ENCODE measurements at regions not wholly inside any gene's neighbourhood (a gene's known extent, or its start where the extent isn't known, plus 50 kb on each side); places are given as distances from the start of the nearest gene placed in this dataset.

GRCh38 chr12:131311764-131312163, 358.1 kb downstream of the ADGRD1 start:
- H2BK5ac ChIP-seq (ENCODE audit: low read depth, low read length): no peak overlapping the region
- no peak overlapping the region for H2BK120ac ChIP-seq (replicated peaks; ENCODE audit: low read depth, low read length)
- no peaks in the 10 kb centered on the region; a peak in 1 of 4 replicates for H3K9me3 ChIP-seq (ENCODE audit: insufficient read depth in 2 of 2, low read depth in 1 of 2, low read length in 1 of 2)
- H4K20me1 ChIP-seq (replicated peaks in 1 of 2; ENCODE audit: control insufficient read depth in 1 of 2, insufficient read depth in 2 of 2, low read length in 2 of 2): no peaks in the 10 kb centered on the region
- H3K27ac ChIP-seq (ENCODE audit: low read depth, low read length): no peak overlapping the region
- H4K91ac ChIP-seq (replicated peaks; ENCODE audit: insufficient read length, low read length): no peak overlapping the region
- no peak overlapping the region for H3K4me3 ChIP-seq (ENCODE audit: extremely low read depth in 1 of 4, insufficient read depth in 2 of 4, low read depth in 3 of 4, low read length in 4 of 4)
- H2BK15ac ChIP-seq (ENCODE audit: low read length): no peak overlapping the region
- no peak for TF ChIP-seq POU5F1 (IDR thresholded peaks at IDR 0.05; ENCODE audit: low read depth, low read length)
- TF ChIP-seq ASH2L (IDR thresholded peaks at IDR 0.05; ENCODE audit: low read length): no peak
- TF ChIP-seq, protein P1, sequence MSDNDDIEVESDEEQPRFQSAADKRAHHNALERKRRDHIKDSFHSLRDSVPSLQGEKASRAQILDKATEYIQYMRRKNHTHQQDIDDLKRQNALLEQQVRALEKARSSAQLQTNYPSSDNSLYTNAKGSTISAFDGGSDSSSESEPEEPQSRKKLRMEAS (IDR thresholded peaks at IDR 0.05): no peak
- TF ChIP-seq CBX8 (IDR thresholded peaks at IDR 0.05; ENCODE audit: borderline replicate concordance, low read depth, low read length): no peak
- TF ChIP-seq MAFK (IDR thresholded peaks at IDR 0.05; ENCODE audit: low read depth, low read length): no peak
- TF ChIP-seq SUZ12 (IDR thresholded peaks at IDR 0.05; ENCODE audit: low read length): no peak
- TF ChIP-seq FOSL1 (IDR thresholded peaks at IDR 0.05; ENCODE audit: insufficient read depth, low read depth, low read length): no peak
- no peak for TF ChIP-seq SP4 (IDR thresholded peaks at IDR 0.05; ENCODE audit: low read length)
- no peak for TF ChIP-seq RFX5 (IDR thresholded peaks at IDR 0.05; ENCODE audit: borderline replicate concordance, low read depth, low read length)
- no peak for TF ChIP-seq SIRT6 (IDR thresholded peaks at IDR 0.05; ENCODE audit: low read length)
- TF ChIP-seq SAP30 (IDR thresholded peaks at IDR 0.05; ENCODE audit: insufficient read depth, insufficient replicate concordance, low read length): no peak
- TF ChIP-seq NRF1 (IDR thresholded peaks at IDR 0.05; ENCODE audit: low read depth, low read length): no peak
- no peak for TF ChIP-seq KDM1A (IDR thresholded peaks at IDR 0.05; ENCODE audit: borderline replicate concordance, low read length)
- TF ChIP-seq RBBP5 (IDR thresholded peaks at IDR 0.05; ENCODE audit: borderline replicate concordance, low read depth, low read length): no peak
- no peak for TF ChIP-seq TEAD4 (IDR thresholded peaks at IDR 0.05; ENCODE audit: low read depth, low read length)
- 66% methylated on average over 10 of the region's 10 CpGs; no CpG with 5 or more reads in 1 of the 2 experiments for WGBS, 2 experiments (ENCODE audit: extremely low coverage in 1 of 2, insufficient coverage in 1 of 2, insufficient read length in 1 of 2, insufficient replicate concordance in 2 of 2, low coverage in 1 of 2, low lambda C conversion rate in 2 of 2, missing lambda C conversion rate in 1 of 2)
- no peak overlapping the region for H3K14ac ChIP-seq (ENCODE audit: insufficient read length)
- H3K79me2 ChIP-seq (ENCODE audit: control insufficient read depth in 1 of 2, insufficient read depth in 2 of 2, low read length in 2 of 2): no peaks in the 10 kb centered on the region
- no peak overlapping the region for H3K23ac ChIP-seq (ENCODE audit: insufficient read length)
- peaks cover 0 to 13% (median 5%) of the 10 kb centered on the region in 4 experiments; a peak in 5 of 7 replicates for H3K4me1 ChIP-seq (replicated peaks in 1 of 4; ENCODE audit: control insufficient read depth in 3 of 4, insufficient read depth in 4 of 4, low read length in 3 of 4)
- H4K5ac ChIP-seq (ENCODE audit: insufficient read length, low read depth, low read length): no peak overlapping the region
- H3K79me1 ChIP-seq (ENCODE audit: low read depth, low read length): no peaks in the 10 kb centered on the region
- ChIA-PET POLR2A (ENCODE audit: partially characterized antibody) (interaction anchor here (1.3 kb wide), 1 partner anchor 324 kb away, joined by 3 read pairs; no protein-coding TSS in a partner anchor), CTCF (ENCODE audit: partially characterized antibody) (no interaction called here)
- no peaks in the 10 kb centered on the region for H3K27me3 ChIP-seq (replicated peaks in 1 of 4; ENCODE audit: control insufficient read depth in 3 of 4, extremely low read depth in 1 of 4, insufficient read depth in 3 of 4, low read length in 3 of 4)
- no peak overlapping the region; the same call in 1 of the 2 replicates for H4K8ac ChIP-seq (ENCODE audit: extremely low read depth, insufficient read depth, low read length)
- H2BK12ac ChIP-seq (ENCODE audit: low read depth, low read length): peak overlapping the region; percentile 96; the same call in 1 of the 2 replicates
- H3K18ac ChIP-seq (ENCODE audit: extremely low read depth, low read length): no peak overlapping the region; the same call in 1 of the 2 replicates
- H2BK20ac ChIP-seq (ENCODE audit: low read length): no peak overlapping the region
- no peak for FAIRE-seq
- no peak overlapping the region for H3K56ac ChIP-seq (replicated peaks; ENCODE audit: insufficient read length, low read depth, low read length)
- no peak overlapping the region for H3K9ac ChIP-seq (replicated peaks in 1 of 4; ENCODE audit: extremely low read depth in 1 of 4, low read depth in 3 of 4, low read length in 3 of 4)
- H3K4me2 ChIP-seq (ENCODE audit: insufficient read depth in 1 of 2, low read depth in 2 of 2, low read length in 2 of 2): peak overlapping the region; percentile 11 to 32; a peak in 2 of 4 replicates
- H3K36me3 ChIP-seq (ENCODE audit: control insufficient read depth in 2 of 4, insufficient read depth in 4 of 4, low read length in 3 of 4): no peaks in the 10 kb centered on the region
- peak overlapping the region; percentile 75; the same call in 1 of the 2 replicates for H2AK5ac ChIP-seq (ENCODE audit: low read depth, low read length)
- no peak for DNase-seq (ENCODE audit: low read depth in 1 of 2, low spot score in 2 of 2)
- peaks cover 9% of the 10 kb centered on the region; the same call in 1 of the 2 replicates for H3K23me2 ChIP-seq (ENCODE audit: low read depth, low read length)
- no peak overlapping the region for H2AFZ ChIP-seq (ENCODE audit: low read length)
- no peak overlapping the region for H3K4ac ChIP-seq (replicated peaks; ENCODE audit: insufficient read length, low read depth, low read length)

Data from H1 (cell line).